HepG2 (cell line): ENCODE measurements at regions not wholly inside any gene's neighbourhood (a gene's known extent, or its start where the extent isn't known, plus 50 kb on each side); places are given as distances from the start of the nearest gene placed in this dataset.
A peak's percentile ranks its signal among the peaks of the same experiment; 100 is the strongest.

ENCODE experiments used
- ATF4 ChIP-seq, 2 experiments: fragments of 450-650 bp in 1 of 2; sonication (generic) in 1 of 2; formaldehyde crosslinking; IDR thresholded peaks; 2 replicates each; pipeline versions ENCODE4 v1.5.0 to v1.8.0; 2020 to 2022; ENCODE audit warnings: mild to moderate bottlenecking in 1 of 2, missing genetic modification reagents in 1 of 2
- CBX1 ChIP-seq: IDR thresholded peaks from one replicate; pipeline ENCODE4 v1.6.1; 2016; ENCODE audit warnings: antibody characterized with exemption, low read depth
- EEA1 ChIP-seq: sonication (generic); formaldehyde crosslinking; IDR thresholded peaks from 2 replicates; pipeline ENCODE4 v1.5.1; 2020; ENCODE audit warnings: mild to moderate bottlenecking, missing genetic modification reagents, borderline replicate concordance
- ESRRA ChIP-seq: sonication (generic); formaldehyde crosslinking; IDR thresholded peaks from 2 replicates; pipeline ENCODE4 v1.5.1; 2020; ENCODE audit warnings: mild to moderate bottlenecking, low read depth, missing genetic modification reagents
- FOXP1 ChIP-seq, 2 experiments: fragments of 450-650 bp in 1 of 2; IDR thresholded peaks; 2 replicates each; pipeline ENCODE4 v1.6.1; 2017 to 2018; ENCODE audit warnings: antibody characterized with exemption in 1 of 2
- HDAC2 ChIP-seq: sonication (generic); formaldehyde crosslinking; IDR thresholded peaks from 2 replicates; pipeline ENCODE4 v1.4.0; 2020; ENCODE audit warnings: missing genetic modification reagents
- HMG20A ChIP-seq: IDR thresholded peaks from 2 replicates; pipeline ENCODE4 v1.6.1; 2016; ENCODE audit warnings: borderline replicate concordance
- HOXA3 ChIP-seq: sonication (generic); formaldehyde crosslinking; IDR thresholded peaks from 2 replicates; pipeline ENCODE4 v1.5.0; 2020; ENCODE audit warnings: missing genetic modification reagents
- HOXA5 ChIP-seq: sonication (generic); formaldehyde crosslinking; IDR thresholded peaks from 2 replicates; pipeline ENCODE4 v1.4.0; 2020; ENCODE audit warnings: missing genetic modification reagents
- RBM39 ChIP-seq: fragments of 200-400 bp; formaldehyde crosslinking; IDR thresholded peaks from one replicate; pipeline ENCODE4 v1.6.1; 2018; ENCODE audit warnings: antibody characterized with exemption, mild to moderate bottlenecking, low read depth, low read length; ENCODE audit not compliant: poor library complexity, severe bottlenecking
- SAP130 ChIP-seq: IDR thresholded peaks from 2 replicates; pipeline ENCODE4 v1.6.1; 2016; ENCODE audit warnings: low read depth
- ZBTB34 ChIP-seq: sonication (generic); formaldehyde crosslinking; IDR thresholded peaks from 2 replicates; pipeline ENCODE4 v1.8.0; 2022; ENCODE audit warnings: mild to moderate bottlenecking, missing genetic modification reagents
- ZNF160 ChIP-seq: sonication (generic); formaldehyde crosslinking; IDR thresholded peaks from 2 replicates; pipeline ENCODE4 v1.8.0; 2022; ENCODE audit warnings: mild to moderate bottlenecking, inconsistent platforms, missing genetic modification reagents
- ZNF343 ChIP-seq: sonication (generic); formaldehyde crosslinking; IDR thresholded peaks from 2 replicates; pipeline ENCODE4 v1.4.0; 2020; ENCODE audit warnings: mild to moderate bottlenecking, missing genetic modification reagents
- ZNF354B ChIP-seq: sonication (generic); formaldehyde crosslinking; IDR thresholded peaks from 2 replicates; pipeline ENCODE4 v1.8.0; 2022; ENCODE audit warnings: mild to moderate bottlenecking, missing genetic modification reagents
- ZNF598 ChIP-seq: sonication (generic); formaldehyde crosslinking; IDR thresholded peaks from 2 replicates; pipeline ENCODE4 v1.5.1; 2020; ENCODE audit warnings: mild to moderate bottlenecking, missing genetic modification reagents, borderline replicate concordance
- ZNF776 ChIP-seq: sonication (generic); formaldehyde crosslinking; IDR thresholded peaks from 2 replicates; pipeline ENCODE4 v1.4.0; 2020; ENCODE audit warnings: mild to moderate bottlenecking, missing genetic modification reagents
- TF ChIP-seq, protein P1 (sequence below): sonication (generic); formaldehyde crosslinking; IDR thresholded peaks from 2 replicates; pipeline ENCODE4 v1.4.0; 2020; ENCODE audit warnings: missing genetic modification reagents, borderline replicate concordance
- TF ChIP-seq, protein P2 (sequence below): sonication (generic); formaldehyde crosslinking; conservative IDR thresholded peaks from 2 replicates; pipeline ENCODE4 v1.4.0; 2020; ENCODE audit warnings: missing genetic modification reagents
- TF ChIP-seq, protein P3 (sequence below): sonication (generic); formaldehyde crosslinking; IDR thresholded peaks from 2 replicates; pipeline ENCODE4 v1.4.0; 2020; ENCODE audit warnings: low read depth, mild to moderate bottlenecking, missing genetic modification reagents

- TF ChIP-seq ATF4 (CRISPR knock-in tag; IDR thresholded peaks at IDR 0.05) (no peak), ESRRA (no peak), ZNF160 (CRISPR knock-in tag) (no peak), EEA1 (no peak), ZNF598 (no peak), ZNF343 (no peak), HMG20A (CRISPR knock-in tag) (peak; percentile 81; the same call in 1 of the 2 replicates), ZNF354B (no peak), RBM39 (no peak), HDAC2 (CRISPR knock-in tag) (peak; percentile 58; the same call in 1 of the 2 replicates), HOXA5 (CRISPR knock-in tag) (no peak), CBX1 (no peak), FOXP1 (IDR thresholded peaks at IDR 0.05) (no peak), FOXP1 (CRISPR knock-in tag; IDR thresholded peaks at IDR 0.05) (peak; percentile 14; the same call in 1 of the 2 replicates), ZBTB34 (CRISPR knock-in tag) (no peak), HOXA3 (CRISPR knock-in tag) (0 out of 2 replicates have a peak, but pooled peaks have one; percentile 42), SAP130 (CRISPR knock-in tag) (peak; percentile 43; the same call in 1 of the 2 replicates), ZNF776 (no peak)
- TF ChIP-seq, protein P1, sequence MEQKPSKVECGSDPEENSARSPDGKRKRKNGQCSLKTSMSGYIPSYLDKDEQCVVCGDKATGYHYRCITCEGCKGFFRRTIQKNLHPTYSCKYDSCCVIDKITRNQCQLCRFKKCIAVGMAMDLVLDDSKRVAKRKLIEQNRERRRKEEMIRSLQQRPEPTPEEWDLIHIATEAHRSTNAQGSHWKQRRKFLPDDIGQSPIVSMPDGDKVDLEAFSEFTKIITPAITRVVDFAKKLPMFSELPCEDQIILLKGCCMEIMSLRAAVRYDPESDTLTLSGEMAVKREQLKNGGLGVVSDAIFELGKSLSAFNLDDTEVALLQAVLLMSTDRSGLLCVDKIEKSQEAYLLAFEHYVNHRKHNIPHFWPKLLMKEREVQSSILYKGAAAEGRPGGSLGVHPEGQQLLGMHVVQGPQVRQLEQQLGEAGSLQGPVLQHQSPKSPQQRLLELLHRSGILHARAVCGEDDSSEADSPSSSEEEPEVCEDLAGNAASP = peak; percentile 68; the same call in 1 of the 2 replicates
- TF ChIP-seq, protein P2, sequence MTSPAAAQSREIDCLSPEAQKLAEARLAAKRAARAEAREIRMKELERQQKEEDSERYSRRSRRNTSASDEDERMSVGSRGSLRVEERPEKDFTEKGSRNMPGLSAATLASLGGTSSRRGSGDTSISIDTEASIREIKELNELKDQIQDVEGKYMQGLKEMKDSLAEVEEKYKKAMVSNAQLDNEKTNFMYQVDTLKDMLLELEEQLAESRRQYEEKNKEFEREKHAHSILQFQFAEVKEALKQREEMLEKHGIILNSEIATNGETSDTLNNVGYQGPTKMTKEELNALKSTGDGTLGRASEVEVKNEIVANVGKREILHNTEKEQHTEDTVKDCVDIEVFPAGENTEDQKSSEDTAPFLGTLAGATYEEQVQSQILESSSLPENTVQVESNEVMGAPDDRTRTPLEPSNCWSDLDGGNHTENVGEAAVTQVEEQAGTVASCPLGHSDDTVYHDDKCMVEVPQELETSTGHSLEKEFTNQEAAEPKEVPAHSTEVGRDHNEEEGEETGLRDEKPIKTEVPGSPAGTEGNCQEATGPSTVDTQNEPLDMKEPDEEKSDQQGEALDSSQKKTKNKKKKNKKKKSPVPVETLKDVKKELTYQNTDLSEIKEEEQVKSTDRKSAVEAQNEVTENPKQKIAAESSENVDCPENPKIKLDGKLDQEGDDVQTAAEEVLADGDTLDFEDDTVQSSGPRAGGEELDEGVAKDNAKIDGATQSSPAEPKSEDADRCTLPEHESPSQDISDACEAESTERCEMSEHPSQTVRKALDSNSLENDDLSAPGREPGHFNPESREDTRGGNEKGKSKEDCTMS = no peak
- TF ChIP-seq, protein P3, sequence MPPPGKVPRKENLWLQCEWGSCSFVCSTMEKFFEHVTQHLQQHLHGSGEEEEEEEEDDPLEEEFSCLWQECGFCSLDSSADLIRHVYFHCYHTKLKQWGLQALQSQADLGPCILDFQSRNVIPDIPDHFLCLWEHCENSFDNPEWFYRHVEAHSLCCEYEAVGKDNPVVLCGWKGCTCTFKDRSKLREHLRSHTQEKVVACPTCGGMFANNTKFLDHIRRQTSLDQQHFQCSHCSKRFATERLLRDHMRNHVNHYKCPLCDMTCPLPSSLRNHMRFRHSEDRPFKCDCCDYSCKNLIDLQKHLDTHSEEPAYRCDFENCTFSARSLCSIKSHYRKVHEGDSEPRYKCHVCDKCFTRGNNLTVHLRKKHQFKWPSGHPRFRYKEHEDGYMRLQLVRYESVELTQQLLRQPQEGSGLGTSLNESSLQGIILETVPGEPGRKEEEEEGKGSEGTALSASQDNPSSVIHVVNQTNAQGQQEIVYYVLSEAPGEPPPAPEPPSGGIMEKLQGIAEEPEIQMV (CRISPR knock-in tag) = no peak
Observed at GRCh38 chr14:53450871-53451270, 297.7 kb upstream of the DDHD1 start (continued).
